ENCODE measurements at regions not wholly inside any gene's neighbourhood (a gene's known extent, or its start where the extent isn't known, plus 50 kb on each side); places are given as distances from the start of the nearest gene placed in this dataset.

- intact Hi-C loops (cut with micrococcal nuclease) = no loop called here
- Histone ChIP-seq H3K9me3 (replicated peaks; ENCODE audit: control insufficient read depth, insufficient read depth, low read depth, low read length) (0 out of 2 replicates have a peak, but pooled peaks cover 1% of the 10 kb centered on the region), H4K20me1 (replicated peaks; ENCODE audit: control insufficient read depth, insufficient read depth, low read length) (no peaks in the 10 kb centered on the region), H3K79me2 (ENCODE audit: control insufficient read depth, insufficient read depth, low read length) (no peaks in the 10 kb centered on the region), H3K4me3 (no peak overlapping the region), H3K36me3 (ENCODE audit: control insufficient read depth, insufficient read depth, low read length) (no peaks in the 10 kb centered on the region), H3K9me1 (ENCODE audit: control insufficient read depth, insufficient read depth, low read length) (no peaks in the 10 kb centered on the region), H2AFZ (ENCODE audit: low read depth, low read length) (no peak overlapping the region), H3K27ac (ENCODE audit: extremely low read depth, low read depth, low read length) (no peak overlapping the region), H3K27me3 (ENCODE audit: control insufficient read depth in 2 of 2, insufficient read depth in 2 of 2, low read length in 2 of 2) (no peaks in the 10 kb centered on the region), H3K4me2 (ENCODE audit: insufficient read depth, low read length) (no peak overlapping the region), H3K9ac (ENCODE audit: insufficient read depth in 1 of 2, low read depth in 2 of 2, low read length in 2 of 2) (no peak overlapping the region), H3K4me1 (replicated peaks in 1 of 2; ENCODE audit: control insufficient read depth in 2 of 2, insufficient read depth in 2 of 2, low read length in 2 of 2) (no peaks in the 10 kb centered on the region; a peak in 1 of 5 replicates)
- ChIA-PET POLR2A (no interaction called here), CTCF (ENCODE audit: low intra/inter-chr PET ratio) (no interaction called here)
- FAIRE-seq (no peak), ATAC-seq (no peak), DNase-seq (ENCODE audit: extremely low read depth in 1 of 4, low spot score in 3 of 4) (no peak)
- in situ Hi-C loops (cut with MboI) = no loop called here
- WGBS (ENCODE audit: insufficient coverage, low coverage, missing lambda C conversion rate) = 0% methylated on average over 1 of the region's 1 CpG
- BruUV-seq (replicated peaks) = no TSS peak
- TF ChIP-seq ASH1L (IDR thresholded peaks at IDR 0.05; ENCODE audit: borderline replicate concordance, low read depth, partially characterized antibody) (no peak), JUNB (CRISPR knock-in tag; conservative IDR thresholded peaks at IDR 0.05) (no peak), SIN3A (IDR thresholded peaks at IDR 0.05; ENCODE audit: borderline replicate concordance in 2 of 2, control insufficient read depth in 1 of 2, low read depth in 2 of 2, low read length in 2 of 2) (no peak), ZNF140 (CRISPR knock-in tag; IDR thresholded peaks at IDR 0.05) (no peak), ZBTB11 (CRISPR knock-in tag; IDR thresholded peaks at IDR 0.05) (no peak), ZNF24 (IDR thresholded peaks at IDR 0.05) (no peak), ZNF23 (CRISPR knock-in tag; IDR thresholded peaks at IDR 0.05) (no peak), CAMTA2 (CRISPR knock-in tag; conservative IDR thresholded peaks at IDR 0.05) (no peak), POLR2AphosphoS5 (IDR thresholded peaks at IDR 0.05; ENCODE audit: control insufficient read depth, insufficient read depth, low read depth, low read length) (no peak), MCM2 (IDR thresholded peaks at IDR 0.05; ENCODE audit: low read depth) (no peak), E2F8 (IDR thresholded peaks at IDR 0.05; ENCODE audit: low read depth, partially characterized antibody) (no peak), MITF (IDR thresholded peaks at IDR 0.05) (no peak), ZNF184 (CRISPR knock-in tag; IDR thresholded peaks at IDR 0.05) (no peak), ZNF785 (CRISPR knock-in tag; IDR thresholded peaks at IDR 0.05) (no peak), USF2 (CRISPR knock-in tag; IDR thresholded peaks at IDR 0.05) (no peak)
Observed at GRCh38 chr4:158316264-158316663, 106.0 kb downstream of the TMEM144 start.
